HFF-Myc (cell line): ENCODE measurements at regions not wholly inside any gene's neighbourhood (a gene's known extent, or its start where the extent isn't known, plus 50 kb on each side); places are given as distances from the start of the nearest gene placed in this dataset.

Source experiments
- DNase-seq: peaks from one replicate; pipeline ENCODE4 v3.0.0-alpha.2; 2011; ENCODE audit warnings: low read depth; ENCODE audit errors: extremely low read depth
- H3K4me3 ChIP-seq: replicated peaks from 2 replicates; pipeline ENCODE4 v1.5.1; 2011; ENCODE audit warnings: low read depth, mild to moderate bottlenecking, control low read depth, low read length
- CTCF ChIP-seq: IDR thresholded peaks from 2 replicates; pipeline ENCODE4 v1.5.1; 2012; ENCODE audit warnings: mild to moderate bottlenecking, low read depth, low read length, control low read depth; ENCODE audit errors: missing control alignments

GRCh38 chr2:9693196-9693491, 62.3 kb upstream of the YWHAQ start:
- no peak for DNase-seq

GRCh38 chr2:9693646-9694045, 62.8 kb upstream of the YWHAQ start:
- no peak for TF ChIP-seq CTCF
- no peak overlapping the region for H3K4me3 ChIP-seq
- DNase-seq, result no peak

More at GRCh38 chr2:9693196-9693491, 62.3 kb upstream of the YWHAQ start:
- no peak overlapping the region for H3K4me3 ChIP-seq
- no peak for TF ChIP-seq CTCF

- no peak overlapping the region for H3K4me3 ChIP-seq
- no peak for DNase-seq
- TF ChIP-seq CTCF, result no peak
These were observed 64.0 kb upstream of the YWHAQ start for GRCh38 chr2:9694661-9695234.

GRCh38 chr2:9695941-9696340, 65.1 kb upstream of the YWHAQ start:
- TF ChIP-seq CTCF, result no peak
- H3K4me3 ChIP-seq, result no peak overlapping the region
- no peak for DNase-seq

- no peak for TF ChIP-seq CTCF
- DNase-seq, result no peak
- no peak overlapping the region for H3K4me3 ChIP-seq
These were observed 65.9 kb upstream of the YWHAQ start for GRCh38 chr2:9696731-9697130.

- no peak for DNase-seq
- H3K4me3 ChIP-seq, result no peak overlapping the region
- TF ChIP-seq CTCF, result no peak
These were observed 67.1 kb upstream of the YWHAQ start for GRCh38 chr2:9697909-9698308.
